ENCODE measurements at regions not wholly inside any gene's neighbourhood (a gene's known extent, or its start where the extent isn't known, plus 50 kb on each side); places are given as distances from the start of the nearest gene placed in this dataset.

- DNase-seq: no peak
These were observed 146.8 kb upstream of the DPT start for GRCh38 chr1:168875831-168876230.

GRCh38 chr1:168876830-168877229 lies 147.8 kb upstream of the DPT start:
- no peak for DNase-seq

DNA sequence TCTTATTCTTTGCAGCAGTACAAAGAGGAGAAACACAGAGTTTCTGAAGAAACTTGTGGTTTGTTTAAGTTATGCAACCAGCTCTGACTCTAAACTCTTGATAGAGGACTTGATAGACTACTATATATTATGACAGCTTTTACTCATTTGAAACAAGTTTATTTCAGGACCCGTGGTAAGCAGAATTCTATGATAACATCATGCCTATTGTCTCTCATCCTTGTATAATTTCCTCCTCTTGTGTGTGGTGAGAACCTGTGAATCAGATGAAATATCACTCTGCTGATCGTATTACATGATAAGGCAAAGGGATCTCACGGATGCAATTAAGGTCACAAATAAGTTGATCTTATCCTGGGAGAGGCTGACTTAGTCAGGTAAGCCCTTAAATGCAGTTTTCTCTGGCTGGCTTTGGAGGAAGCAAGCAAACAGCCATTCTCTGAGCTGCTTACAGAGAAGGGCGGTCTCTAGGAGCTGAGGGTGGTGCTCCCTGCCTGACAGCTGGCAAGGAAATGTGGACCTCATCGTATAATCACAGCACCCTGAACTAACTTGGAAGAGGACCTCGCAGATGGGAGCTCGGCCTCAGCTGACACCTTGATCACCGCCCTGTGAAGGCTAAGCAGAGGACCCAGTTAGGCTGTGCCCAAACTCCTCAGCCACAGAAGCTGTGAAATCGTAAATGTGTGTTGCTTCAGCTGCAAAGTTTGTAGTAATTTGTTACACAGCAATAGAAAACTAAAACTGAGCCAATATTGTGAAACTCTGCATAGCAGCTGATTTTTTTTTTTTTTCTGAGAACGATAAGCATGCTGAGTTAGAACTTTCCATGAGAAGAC lies 151.1 kb upstream of the DPT start:
- DNase-seq: no peak

- DNase-seq: no peak
These were observed 152.8 kb upstream of the DPT start for GRCh38 chr1:168881656-168882260.

DNA sequence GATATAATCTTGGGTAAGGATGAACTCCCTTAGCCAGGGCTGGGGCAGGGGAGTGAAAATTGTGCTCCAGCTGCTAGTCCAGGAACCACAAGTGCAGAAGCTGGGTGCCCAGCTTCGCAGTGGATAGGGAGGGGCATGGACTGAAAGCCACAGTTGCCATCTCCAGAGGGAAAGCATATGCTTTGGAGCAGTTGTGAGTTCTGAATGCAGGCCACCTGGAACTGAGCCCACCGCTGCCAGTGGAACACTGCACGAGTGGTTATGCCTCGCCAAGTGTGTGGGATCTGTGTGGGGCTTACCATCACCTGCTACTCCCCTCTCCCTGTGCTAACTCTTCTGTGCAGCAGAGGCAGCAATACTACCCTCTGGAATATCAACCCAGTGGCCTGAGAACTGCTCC lies 158.4 kb upstream of the DPT start:
- no peak for DNase-seq

DNA sequence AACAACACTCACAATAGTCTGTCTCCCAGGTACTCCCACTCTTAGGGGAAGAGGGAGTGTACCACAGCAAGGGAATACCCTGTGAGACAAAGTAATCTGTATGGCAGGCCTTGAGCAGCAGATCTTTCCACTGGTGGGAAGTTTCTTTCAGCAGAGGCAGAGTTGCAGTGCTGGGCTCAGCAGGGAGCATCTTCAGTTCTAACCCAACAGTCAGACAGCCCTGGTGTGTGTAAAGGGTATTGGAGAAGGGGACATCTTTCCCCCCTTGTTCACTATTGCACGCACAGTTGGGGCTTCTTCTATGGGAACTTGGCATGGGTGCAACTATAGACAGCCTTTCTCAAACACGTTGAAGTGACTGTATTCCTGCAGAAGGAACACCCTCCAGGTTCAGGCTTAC lies 159.4 kb upstream of the DPT start:
- DNase-seq: no peak

DNA sequence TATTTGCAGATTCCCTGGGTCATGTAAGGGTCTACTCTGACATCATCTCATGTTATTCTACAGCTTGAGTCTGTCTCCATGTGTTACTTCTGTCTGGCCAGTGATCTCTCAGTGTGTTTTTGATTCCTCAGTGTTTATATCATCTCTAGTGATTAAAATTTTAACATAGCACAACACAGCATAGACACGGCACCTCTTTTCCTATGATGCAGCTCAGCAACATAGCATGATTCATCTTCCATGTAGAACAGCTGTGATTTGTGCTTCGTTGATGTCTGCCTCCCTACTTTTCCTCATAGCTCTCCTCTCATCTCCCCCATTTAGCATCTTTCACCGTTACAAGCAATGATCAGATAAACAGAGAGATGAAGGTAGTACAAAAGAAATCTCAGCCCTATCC lies 163.9 kb upstream of the DPT start:
- DNase-seq: no peak

- no peak for DNase-seq
These were observed 164.4 kb upstream of the DPT start for GRCh38 chr1:168893359-168893801.

- DNase-seq: no peak
These were observed 165.4 kb upstream of the DPT start for GRCh38 chr1:168894397-168894903.

DNA sequence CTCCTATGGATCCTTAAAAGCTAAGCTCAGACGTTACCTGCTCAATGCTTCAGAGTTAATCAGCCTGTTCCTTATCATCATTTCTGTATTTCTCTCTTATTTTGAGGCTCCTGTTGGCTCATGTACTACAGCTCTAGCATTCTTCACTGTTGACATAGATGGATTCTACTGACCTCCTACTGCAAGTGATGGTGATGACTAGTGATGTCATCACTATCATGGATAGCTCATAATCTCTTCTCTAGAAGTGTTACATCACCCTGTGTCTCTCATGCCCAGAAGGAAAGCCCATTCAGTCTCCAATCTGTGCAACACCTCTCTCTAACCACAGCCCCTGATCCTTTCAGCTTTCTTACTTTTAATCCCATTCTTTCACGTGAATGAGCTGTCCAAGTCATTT lies 168.2 kb upstream of the DPT start:
- no peak for DNase-seq

- no peak for DNase-seq
These were observed 174.3 kb upstream of the DPT start for GRCh38 chr1:168903237-168903830.

DNA sequence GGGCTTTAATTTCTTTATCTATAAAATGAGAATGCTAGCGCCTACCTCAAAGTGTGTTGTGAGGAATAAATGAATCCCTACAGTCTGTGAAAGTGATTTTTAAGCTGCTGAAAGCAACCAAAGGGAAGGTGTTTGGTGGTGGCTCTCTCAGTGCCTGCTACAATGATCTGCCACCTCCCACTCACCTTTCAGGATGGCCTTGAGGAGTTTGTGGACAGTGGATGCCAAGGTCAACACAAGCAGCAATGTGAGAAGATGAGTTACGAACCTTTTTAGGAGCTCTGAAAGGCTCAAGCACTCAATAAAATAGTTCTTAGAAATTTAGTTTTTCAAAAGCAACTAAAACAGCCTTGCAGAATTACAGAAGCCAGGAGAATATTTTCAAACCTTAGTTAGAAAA lies 176.6 kb upstream of the DPT start:
- no peak for DNase-seq

- DNase-seq: no peak
These were observed 177.4 kb upstream of the DPT start for GRCh38 chr1:168906367-168906766.

DNA sequence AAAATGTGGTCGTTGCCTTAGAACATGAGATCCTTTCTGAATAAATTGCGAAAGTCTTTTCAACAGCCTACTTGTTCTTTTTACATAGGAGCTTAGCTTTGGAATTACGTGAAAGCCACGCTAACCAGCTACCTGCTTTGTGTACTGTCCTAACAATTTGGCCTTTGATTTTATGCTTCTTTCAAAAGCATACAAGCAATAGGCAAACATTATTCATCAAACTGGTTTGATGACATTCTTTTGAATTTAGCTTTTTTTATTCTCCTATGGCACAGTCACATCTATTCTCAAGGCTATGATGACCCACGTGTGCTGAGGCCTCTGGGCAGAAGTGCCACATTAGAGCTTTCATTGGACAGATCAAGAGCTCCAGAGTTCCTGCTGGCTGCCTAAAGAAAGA lies 178.0 kb upstream of the DPT start:
- DNase-seq: no peak

- no peak for DNase-seq
These were observed 178.9 kb upstream of the DPT start for GRCh38 chr1:168907786-168908348.

- DNase-seq: no peak
These were observed 181.4 kb upstream of the DPT start for GRCh38 chr1:168910403-168910802.

DNA sequence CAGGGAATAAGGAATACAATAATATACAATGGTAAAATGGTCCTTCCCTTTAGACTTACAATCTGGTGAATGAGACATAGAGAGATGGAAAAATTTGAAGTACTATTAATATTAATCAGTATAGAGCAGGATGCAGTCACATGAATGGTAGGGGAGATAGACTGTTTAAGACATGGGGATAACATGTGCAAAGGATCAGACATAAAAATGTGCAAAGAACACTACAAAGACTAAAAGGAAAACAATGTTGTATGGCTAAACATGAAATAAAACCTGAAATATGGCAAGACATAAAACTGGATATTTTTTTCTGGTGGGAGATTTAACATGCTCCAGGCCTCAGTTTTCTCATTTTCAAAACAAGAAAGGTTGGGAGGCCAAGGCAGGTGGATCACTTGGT lies 182.4 kb upstream of the DPT start:
- DNase-seq: no peak

- no peak for DNase-seq
These were observed 184.9 kb upstream of the DPT start for GRCh38 chr1:168913711-168914463.

DNA sequence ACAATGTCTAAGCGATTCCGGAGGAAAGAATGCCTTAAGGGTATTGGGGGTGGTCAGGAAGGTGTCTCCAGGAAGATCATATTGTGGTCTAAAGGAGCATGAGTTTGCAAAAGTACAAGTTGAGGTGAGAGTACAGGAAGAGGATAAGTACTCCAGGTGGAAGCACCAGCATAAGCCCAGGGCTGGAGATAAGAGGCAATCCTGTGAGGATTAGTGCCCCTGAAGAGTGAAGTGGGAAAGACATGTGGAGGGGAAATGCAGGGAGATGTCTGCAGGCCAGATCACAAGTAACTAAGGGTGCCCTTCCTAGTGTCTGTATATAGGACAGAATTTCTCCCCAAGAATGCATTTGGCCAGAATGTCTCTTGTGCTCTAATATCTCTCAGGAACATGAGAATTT lies 188.3 kb upstream of the DPT start:
- no peak for DNase-seq

DNA sequence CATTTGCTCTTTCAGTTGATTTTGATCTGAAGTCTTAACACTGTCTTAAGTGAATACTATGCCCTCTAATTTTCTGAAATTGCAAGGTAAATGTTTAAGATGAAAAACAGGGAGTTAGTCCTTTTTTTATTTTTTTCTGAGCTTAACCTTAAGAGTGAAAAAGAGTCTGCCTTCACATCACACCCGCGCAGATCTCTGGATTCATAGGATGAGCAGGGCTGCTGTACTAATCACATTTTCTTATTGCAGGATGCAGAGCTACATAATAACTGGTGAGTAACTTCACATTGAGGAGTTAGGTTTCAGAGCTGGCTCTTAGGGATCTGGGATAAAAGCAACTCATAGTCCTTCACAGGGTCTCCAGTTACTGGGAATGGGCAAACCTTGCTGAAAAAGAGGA lies 188.7 kb upstream of the ATP1B1 start:
- no peak for DNase-seq

DNA sequence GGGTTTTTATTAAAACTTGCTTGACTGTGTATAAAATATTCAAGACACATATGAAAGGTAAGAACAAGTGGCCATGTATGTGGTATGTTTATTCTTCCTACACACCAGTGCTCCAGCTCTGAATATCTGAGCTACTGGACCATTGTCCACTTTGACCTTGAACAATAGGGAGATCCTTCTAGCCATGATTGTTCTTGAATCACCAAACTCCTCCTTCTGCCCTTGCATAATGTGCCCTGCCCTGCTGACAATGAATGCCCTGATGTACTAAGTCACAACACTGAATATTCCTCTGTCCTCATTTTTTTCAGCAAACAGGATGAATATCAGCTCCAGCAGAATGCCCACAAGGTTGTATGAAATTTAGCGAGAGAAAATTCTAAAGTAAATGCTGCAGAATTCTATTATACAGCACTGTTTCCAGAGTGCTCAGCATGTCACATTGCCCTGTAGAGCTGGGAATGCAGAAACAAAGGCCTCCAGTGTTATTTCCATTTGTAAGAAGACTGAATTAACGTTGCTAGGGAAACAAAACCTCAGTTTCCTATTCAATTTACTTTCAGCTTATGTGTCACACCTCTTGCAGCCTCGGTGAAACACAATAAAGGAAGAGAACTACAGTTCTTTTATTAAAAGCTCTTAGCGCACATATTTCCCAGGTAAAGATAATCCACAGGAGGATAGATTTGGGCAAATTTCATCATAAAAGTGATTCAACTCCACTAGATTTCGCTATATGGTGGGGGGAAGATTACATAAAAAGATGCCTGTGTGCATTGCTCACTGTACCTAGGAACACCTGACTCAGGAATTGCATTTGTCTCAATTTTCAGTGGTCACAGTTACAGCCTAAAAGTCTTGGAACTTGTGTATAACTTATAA lies 187.4 kb upstream of the ATP1B1 start:
- no peak for DNase-seq
